GM18520 (cell line): ENCODE measurements at regions not wholly inside any gene's neighbourhood (a gene's known extent, or its start where the extent isn't known, plus 50 kb on each side); places are given as distances from the start of the nearest gene placed in this dataset.
"Not testable (repeated sequence)": the region's sequence is repeated elsewhere in the genome, so short reads cannot be mapped to it uniquely, and the experiment has no call there.

Experiments
- ATAC-seq: cut with Tn5 transposase; IDR thresholded peaks from one replicate; pipeline ENCODE4 v1.9.1; 2021; ENCODE audit not compliant: unreplicated experiment

- no peak for ATAC-seq
Observed at GRCh38 chr1:55539652-55540512, 324.7 kb upstream of the USP24 start.

DNA sequence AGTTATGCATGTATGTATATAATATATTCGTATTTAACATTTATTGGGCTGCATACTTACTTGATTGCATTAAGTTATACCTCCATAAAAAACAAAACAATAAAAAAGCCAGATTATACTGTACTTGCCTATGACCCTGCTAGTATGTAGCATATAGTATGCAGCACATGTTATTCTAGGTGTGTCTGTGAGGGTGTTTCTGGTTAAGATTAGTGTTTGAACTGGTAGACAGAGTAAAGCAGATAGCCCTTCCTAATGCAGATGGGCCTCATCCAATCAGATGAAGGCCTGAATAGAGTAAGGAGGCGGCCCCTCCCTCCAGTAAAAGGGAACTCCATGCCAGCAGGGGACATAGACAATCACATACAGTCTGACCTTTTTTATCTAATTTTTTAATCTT lies 323.3 kb upstream of the USP24 start:
- ATAC-seq: no peak

DNA sequence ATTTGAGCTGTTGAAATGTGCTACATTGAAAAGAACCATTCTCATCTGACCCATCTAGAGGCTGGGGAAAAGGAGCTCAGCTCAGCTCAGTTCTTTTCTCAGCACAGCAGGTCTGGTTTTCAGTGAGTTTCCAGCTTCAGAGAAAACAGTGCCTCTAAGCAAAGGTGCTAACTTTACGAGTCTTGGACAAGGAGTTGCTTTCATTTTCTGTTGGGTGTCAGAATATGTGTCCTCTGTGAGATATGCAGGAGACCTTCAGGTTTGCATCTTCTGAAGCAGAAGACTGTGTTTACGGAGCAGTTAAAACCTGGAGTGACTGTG lies 321.3 kb upstream of the USP24 start:
- ATAC-seq: no peak

DNA sequence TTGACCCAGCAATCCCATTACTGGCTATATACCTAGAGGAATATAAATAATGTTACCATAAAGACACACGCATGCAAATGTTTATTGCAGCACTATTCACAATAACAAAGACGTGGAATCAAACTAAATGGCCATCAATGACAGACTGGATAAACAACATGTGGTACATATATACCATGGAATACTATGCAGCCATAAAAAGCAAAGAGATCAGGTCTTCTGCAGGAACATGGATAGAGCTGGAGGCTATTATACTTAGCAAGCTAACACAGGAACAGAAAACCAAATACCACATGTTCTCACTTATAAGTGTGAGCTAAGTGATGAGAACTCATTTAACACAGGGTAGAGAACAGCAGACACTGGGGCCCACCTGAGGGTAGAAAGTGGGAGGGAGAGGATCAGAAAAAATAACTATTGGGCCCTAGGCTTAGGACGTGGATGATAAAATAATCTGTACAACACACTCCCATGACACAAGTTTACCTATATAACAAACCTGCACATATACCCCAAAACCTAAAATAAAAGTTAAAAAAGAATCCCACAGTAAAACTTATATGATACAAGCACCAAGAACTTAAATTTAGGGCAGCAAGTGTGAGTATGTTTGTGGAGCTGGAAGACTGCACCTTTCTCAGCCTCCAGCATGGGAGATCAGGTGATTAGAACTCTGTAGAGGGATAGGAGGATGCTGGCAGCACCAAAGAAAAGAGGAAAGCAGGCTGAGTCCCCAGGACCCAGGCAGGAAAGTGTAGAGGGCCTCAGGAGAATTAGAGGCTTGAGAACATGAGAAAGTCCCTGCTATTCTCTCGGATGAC lies 320.8 kb upstream of the USP24 start:
- no peak for ATAC-seq

GRCh38 chr1:55534565-55535121 lies 319.5 kb upstream of the USP24 start:
- ATAC-seq: no peak

- no peak for ATAC-seq
Observed at GRCh38 chr1:55531644-55532043, 316.5 kb upstream of the USP24 start.

GRCh38 chr1:55530749-55531478 lies 315.8 kb upstream of the USP24 start:
- no peak for ATAC-seq

DNA sequence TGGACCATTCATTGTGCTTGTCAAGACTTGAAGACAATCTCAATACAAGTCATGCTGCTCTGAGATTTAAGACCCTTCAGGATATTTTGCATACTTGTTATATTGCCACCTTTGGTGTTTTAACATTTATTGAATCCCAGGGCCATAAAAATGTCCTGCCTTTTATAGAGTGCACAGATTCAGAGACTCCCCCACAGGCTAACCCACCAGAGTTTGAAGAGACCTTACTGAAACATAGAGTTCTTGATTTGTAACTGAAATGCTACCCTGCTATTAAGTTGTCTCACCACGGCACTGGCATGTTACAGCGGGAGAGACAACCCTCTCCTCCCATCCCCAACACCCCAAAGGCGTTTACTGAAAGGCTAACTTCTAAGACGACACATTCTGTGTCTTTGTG lies 313.9 kb upstream of the USP24 start:
- ATAC-seq: no peak

DNA sequence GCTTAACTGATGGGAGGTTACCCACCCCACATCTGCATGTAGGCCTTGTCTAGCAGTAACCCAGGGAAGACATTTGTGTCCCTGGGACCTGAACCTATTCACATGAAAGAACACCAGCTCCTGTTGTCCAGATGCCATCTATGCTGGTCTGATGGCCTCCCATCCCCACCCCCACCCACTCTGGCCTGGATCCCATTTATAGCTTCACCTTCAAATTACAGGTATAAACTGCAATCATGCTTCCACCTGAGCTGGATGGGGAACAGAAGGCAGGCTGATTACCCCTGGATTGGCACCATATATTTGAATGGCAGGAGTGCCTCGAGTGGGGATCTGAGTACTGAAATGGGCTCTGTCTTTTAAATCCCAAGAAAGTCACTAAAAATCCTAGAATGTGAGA lies 312.7 kb upstream of the USP24 start:
- ATAC-seq: no peak

DNA sequence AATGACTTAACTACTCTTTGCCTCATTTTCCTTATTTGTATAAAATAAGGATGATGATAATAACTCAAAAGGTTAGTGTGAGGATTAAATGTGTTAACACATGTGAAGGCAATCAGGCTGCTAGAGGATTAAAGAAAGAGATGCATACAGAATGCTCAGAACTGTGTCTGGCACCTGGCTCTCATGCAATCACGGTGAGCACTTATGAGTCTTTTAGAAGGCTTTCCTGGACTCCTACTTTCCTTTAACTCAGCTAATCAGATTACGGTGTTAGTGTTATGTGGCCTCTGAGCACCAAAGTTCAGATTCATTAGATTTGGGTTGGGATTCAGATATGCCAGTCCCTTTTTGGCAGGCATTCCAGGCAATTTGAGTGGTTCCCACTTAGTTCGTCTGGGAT lies 311.6 kb upstream of the USP24 start:
- ATAC-seq: no peak

DNA sequence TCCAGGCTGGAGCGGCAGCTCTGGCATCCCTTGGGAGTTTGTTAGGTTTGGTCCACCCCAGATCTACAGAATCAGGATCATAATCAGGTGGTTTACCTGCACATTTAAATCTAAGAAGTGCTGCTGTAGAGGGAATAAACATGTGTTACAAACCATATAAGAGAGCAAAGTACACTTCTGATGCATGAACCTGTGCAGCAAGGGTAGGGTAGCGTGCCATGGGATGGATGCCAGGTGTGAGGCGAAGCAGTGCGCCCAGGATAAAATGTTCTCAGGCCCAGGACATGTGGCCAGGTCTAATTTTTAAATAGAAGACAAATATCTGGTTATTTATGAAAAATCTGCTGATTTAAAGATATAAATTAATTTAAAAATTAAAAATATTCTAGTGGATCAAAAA lies 308.8 kb upstream of the USP24 start:
- no peak for ATAC-seq

DNA sequence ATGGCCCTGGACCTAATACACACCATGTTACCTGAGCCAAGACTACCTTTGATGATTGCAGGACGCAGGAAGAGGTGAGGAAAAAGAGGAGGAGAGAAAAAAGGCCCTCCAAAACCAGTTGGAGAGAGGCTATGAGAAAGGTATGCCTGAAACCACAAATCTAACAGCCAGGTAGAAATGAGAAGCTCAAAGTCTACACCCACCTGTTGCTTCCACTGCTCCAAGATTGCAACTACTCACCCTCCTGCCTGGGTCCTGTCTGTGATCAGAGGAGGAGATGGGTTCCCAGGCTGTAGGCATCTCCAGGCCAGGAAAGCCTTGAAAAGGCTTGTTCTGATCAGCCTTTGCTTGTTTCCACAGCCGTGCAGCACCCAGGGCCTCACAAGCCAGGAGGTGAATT lies 307.8 kb upstream of the USP24 start:
- no peak for ATAC-seq

- ATAC-seq: no peak
Observed at GRCh38 chr1:55522353-55522903, 307.3 kb upstream of the USP24 start.

GRCh38 chr1:55520861-55521260 lies 305.7 kb upstream of the USP24 start:
- no peak for ATAC-seq

DNA sequence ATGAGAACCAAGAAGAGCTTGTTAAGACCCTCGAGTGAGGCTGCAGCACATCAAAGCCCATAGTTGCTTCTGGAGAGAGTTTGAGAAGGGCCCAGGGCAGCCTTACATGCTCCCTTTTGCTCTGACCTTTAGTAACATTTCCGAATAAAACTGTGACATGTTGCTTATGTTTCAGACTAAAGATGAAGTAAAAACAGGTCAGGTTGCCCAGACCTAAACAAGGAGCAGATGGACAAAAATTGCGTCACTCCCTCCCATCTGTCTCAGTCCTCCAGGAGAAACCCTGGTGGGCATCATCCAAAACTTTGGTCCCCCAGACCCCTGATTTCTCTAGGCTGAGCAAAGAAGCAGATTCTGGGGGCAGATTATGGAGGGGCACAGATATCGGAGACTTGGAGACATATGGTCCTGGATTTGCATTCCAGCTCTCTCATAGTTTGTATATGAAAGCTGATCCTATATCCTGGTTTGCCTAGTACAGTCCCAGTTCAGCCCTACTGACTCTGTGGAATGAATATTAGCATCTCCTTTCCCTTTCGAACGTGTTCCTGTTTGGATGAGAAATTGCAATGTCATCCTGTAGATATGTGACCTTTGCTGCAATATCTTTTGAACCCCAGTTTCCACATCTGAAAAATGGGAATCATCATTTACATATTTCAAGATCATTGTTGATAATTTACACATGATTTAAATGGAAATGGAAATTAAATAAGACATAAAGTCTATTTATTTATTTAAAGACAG lies 304.9 kb upstream of the USP24 start:
- ATAC-seq: no peak

DNA sequence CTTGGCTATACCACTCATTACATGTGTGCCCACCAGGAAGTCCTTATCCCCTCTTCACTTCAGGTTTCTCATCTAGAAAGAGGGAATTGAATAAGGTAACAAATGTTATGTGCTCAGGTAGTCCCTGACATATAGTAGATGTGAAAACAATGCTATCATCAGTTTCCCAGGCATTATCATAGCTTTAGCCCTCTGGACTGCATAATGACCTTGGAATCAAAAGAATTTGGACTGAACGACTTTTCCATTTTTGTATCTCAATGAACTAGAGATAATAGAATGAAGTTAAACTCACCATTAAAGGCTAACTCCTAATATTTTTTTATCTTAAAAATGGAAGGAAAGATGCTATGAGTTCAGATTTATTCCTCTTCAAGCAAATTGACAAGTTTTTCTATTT lies 304.1 kb upstream of the USP24 start:
- no peak for ATAC-seq

DNA sequence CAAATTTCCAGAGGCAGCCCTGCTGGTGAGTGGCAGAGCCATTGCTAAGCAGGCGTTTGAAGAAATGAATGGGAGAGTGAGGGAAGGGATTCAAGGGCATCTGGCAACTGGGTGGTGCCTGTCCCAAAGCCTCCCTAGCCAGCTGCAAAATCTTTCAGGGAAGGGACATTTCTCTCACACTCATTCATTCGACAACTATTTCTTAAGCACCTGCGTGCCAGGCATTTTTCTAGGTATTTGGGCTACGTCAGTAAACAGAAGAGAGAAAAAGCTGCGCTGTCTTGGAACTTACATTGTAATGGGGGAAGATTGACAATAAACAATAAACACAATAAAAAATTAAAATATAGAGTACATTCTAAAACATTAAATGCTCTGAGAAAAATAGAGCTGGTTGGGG lies 301.9 kb upstream of the USP24 start:
- no peak for ATAC-seq

GRCh38 chr1:55514571-55514970 lies 299.4 kb upstream of the USP24 start:
- ATAC-seq: not testable (repeated sequence)

DNA sequence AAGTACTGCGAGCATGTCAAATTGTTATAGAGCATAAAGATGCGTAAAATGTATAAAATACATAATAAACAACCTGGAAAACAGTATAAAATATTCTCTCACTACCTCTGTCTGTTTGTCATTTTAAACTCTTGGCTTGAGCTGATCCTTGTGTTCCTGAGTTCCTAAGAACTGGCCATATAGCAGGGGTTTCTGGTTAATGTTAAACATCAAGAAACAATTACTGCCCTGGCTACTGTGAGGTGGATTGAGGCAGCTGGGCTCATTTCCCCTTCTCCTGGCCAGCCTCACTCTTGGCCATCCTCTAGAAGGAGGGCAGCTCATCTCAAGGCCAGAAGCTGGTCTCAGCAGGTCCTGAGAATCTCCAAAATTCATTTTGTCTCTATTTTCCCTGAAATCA lies 297.3 kb upstream of the USP24 start:
- ATAC-seq: no peak

GRCh38 chr1:55507578-55507931 lies 292.4 kb upstream of the USP24 start:
- no peak for ATAC-seq
